ENCODE measurements at regions not wholly inside any gene's neighbourhood (a gene's known extent, or its start where the extent isn't known, plus 50 kb on each side); places are given as distances from the start of the nearest gene placed in this dataset.

- TF ChIP-seq CTCF (IDR thresholded peaks at IDR 0.05), result no peak
- no peaks in the 10 kb centered on the region for H3K4me1 ChIP-seq
- H3K9me3 ChIP-seq, result no peaks in the 10 kb centered on the region
Observed at GRCh38 chr18:51721388-51721787, 523.9 kb upstream of the MEX3C start.

GRCh38 chr18:51721996-51722395 lies 524.5 kb upstream of the MEX3C start:
- H3K27ac ChIP-seq, result no peak overlapping the region

More at GRCh38 chr18:51721388-51721787, 523.9 kb upstream of the MEX3C start:
- H3K36me3 ChIP-seq, result no peaks in the 10 kb centered on the region
- no peak overlapping the region for H3K4me3 ChIP-seq
- no peaks in the 10 kb centered on the region for H3K27me3 ChIP-seq
- DNase-seq (ENCODE audit: low spot score), result no peak
- H3K27ac ChIP-seq, result no peak overlapping the region

DNA sequence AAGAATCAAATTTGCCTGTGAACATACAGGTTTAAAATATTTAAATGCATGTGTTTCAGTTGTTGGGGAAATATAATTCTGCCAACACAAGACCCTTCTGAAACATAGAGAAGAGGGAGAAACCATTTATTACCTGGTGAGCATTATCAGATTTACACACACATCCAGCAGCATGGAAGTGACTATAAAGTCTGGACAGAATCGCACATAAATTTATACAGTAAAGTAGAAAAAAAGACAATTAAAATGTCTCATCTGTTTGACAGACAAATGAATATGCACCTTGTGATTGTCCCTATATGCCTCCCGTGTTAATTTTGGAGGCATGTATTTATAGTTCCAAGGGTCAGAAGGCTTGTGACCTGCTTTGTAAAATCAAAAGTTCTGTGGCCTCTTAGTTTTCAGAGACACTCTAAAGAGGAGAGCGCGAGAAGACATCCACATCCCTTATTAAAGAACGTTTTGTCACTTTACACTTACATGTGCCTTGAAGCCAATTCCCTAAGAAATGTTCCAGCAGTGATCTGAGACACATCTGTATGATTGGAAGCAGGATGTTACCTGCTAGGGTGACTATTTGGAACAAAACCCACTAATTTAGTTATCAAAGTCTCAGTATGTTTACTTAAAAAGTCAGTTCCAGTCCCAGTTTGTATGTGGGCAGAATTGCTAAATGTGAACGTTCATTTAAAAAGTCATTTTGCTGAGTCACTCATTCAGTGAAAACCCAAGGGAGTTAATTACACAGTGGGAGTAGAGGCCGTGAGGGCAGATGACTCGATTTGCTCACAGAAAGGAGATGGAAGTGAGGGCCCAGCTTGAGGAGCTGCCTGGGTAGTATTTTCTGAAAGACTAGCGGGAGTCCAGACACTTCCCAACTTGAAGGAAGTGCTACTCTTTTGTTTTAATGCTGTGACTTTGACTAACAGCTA lies 527.6 kb upstream of the MEX3C start:
- Histone ChIP-seq H3K9me3 (no peaks in the 10 kb centered on the region), H3K36me3 (no peaks in the 10 kb centered on the region), H3K27ac (no peak overlapping the region), H3K27me3 (no peaks in the 10 kb centered on the region), H3K4me1 (no peaks in the 10 kb centered on the region), H3K4me3 (no peak overlapping the region)
- DNase-seq (ENCODE audit: low spot score), result no peak
- no peak for TF ChIP-seq CTCF (IDR thresholded peaks at IDR 0.05)

More at GRCh38 chr18:51721996-51722395, 524.5 kb upstream of the MEX3C start:
- DNase-seq (ENCODE audit: low spot score), result no peak
- H3K4me3 ChIP-seq, result no peak overlapping the region
- no peaks in the 10 kb centered on the region for H3K27me3 ChIP-seq
- H3K9me3 ChIP-seq, result no peaks in the 10 kb centered on the region
- no peaks in the 10 kb centered on the region for H3K36me3 ChIP-seq
- no peak for TF ChIP-seq CTCF (IDR thresholded peaks at IDR 0.05)
- no peaks in the 10 kb centered on the region for H3K4me1 ChIP-seq

- H3K4me3 ChIP-seq, result no peak overlapping the region
- DNase-seq (ENCODE audit: low spot score), result no peak
- TF ChIP-seq CTCF (IDR thresholded peaks at IDR 0.05), result no peak
- no peaks in the 10 kb centered on the region for H3K4me1 ChIP-seq
- H3K27me3 ChIP-seq, result no peaks in the 10 kb centered on the region
- no peaks in the 10 kb centered on the region for H3K9me3 ChIP-seq
- no peaks in the 10 kb centered on the region for H3K36me3 ChIP-seq
- no peak overlapping the region for H3K27ac ChIP-seq
Observed at GRCh38 chr18:51726614-51727013, 529.1 kb upstream of the MEX3C start.

DNA sequence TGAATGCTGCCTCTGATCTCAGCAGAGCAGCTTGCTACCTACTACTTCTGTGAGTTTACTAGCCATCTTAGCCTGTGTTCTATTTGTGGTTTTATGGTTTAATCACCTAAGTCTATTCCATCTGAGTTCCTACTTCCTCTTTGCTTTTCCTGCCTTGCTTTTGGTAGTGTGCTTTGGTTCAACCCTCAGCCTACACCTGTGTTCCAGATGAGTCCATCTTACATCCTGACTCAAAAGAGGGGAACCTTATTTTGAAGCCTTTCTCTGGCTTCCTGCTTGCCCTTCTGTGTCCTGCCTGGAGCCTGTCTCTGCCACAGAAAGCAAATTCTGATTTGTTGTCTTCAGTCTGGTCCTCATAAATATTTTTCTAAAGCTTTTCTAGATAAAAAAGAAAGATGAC lies 530.3 kb upstream of the MEX3C start:
- Histone ChIP-seq H3K4me1 (no peaks in the 10 kb centered on the region), H3K9me3 (no peaks in the 10 kb centered on the region), H3K36me3 (no peaks in the 10 kb centered on the region), H3K27ac (no peak overlapping the region), H3K27me3 (no peaks in the 10 kb centered on the region), H3K4me3 (no peak overlapping the region)
- DNase-seq (ENCODE audit: low spot score), result no peak
- no peak for TF ChIP-seq CTCF (IDR thresholded peaks at IDR 0.05)
